Tibial nerve (tissue), 3 donors: ENCODE measurements at regions not wholly inside any gene's neighbourhood (a gene's known extent, or its start where the extent isn't known, plus 50 kb on each side); places are given as distances from the start of the nearest gene placed in this dataset.

Source experiments
- POLR2A ChIP-seq, 2 donors: fragments of 450-650 bp; IDR thresholded peaks; one replicate each; pipeline ENCODE4 v1.6.1; 2017; ENCODE audit warnings: antibody characterized with exemption in 2 of 2, mild to moderate bottlenecking in 2 of 2, moderate library complexity in 2 of 2
- TF ChIP-seq, protein P1 (sequence below), 5 experiments: fragments of 200-600 bp in 3 of 5; fragments of 450-650 bp in 2 of 5; sonication (generic) in 3 of 5; IDR thresholded peaks; one replicate each; pipeline ENCODE4 v1.5.1; 2016 to 2019; ENCODE audit warnings: antibody characterized with exemption in 5 of 5, mild to moderate bottlenecking in 3 of 5, moderate library complexity in 2 of 5

GRCh38 chr3:168362661-168363247, 267.0 kb upstream of the GOLIM4 start:
- TF ChIP-seq, protein P1, sequence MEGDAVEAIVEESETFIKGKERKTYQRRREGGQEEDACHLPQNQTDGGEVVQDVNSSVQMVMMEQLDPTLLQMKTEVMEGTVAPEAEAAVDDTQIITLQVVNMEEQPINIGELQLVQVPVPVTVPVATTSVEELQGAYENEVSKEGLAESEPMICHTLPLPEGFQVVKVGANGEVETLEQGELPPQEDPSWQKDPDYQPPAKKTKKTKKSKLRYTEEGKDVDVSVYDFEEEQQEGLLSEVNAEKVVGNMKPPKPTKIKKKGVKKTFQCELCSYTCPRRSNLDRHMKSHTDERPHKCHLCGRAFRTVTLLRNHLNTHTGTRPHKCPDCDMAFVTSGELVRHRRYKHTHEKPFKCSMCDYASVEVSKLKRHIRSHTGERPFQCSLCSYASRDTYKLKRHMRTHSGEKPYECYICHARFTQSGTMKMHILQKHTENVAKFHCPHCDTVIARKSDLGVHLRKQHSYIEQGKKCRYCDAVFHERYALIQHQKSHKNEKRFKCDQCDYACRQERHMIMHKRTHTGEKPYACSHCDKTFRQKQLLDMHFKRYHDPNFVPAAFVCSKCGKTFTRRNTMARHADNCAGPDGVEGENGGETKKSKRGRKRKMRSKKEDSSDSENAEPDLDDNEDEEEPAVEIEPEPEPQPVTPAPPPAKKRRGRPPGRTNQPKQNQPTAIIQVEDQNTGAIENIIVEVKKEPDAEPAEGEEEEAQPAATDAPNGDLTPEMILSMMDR (IDR thresholded peaks at IDR 0.05), result no peak
- TF ChIP-seq POLR2A (IDR thresholded peaks at IDR 0.05), result no peak
